Panc1 (cell line): ENCODE measurements at regions not wholly inside any gene's neighbourhood (a gene's known extent, or its start where the extent isn't known, plus 50 kb on each side); places are given as distances from the start of the nearest gene placed in this dataset.

ENCODE experiments used
- CTCF ChIP-seq: fragments of 450-650 bp; IDR thresholded peaks from 2 replicates; pipeline ENCODE4 v1.5.1; 2017; ENCODE audit warnings: mild to moderate bottlenecking
- REST ChIP-seq, 2 experiments: IDR thresholded peaks; 2 replicates each; pipeline ENCODE4 v1.6.1; 2011 to 2012; ENCODE audit warnings: low read depth in 2 of 2, control low read depth in 1 of 2, low read length in 1 of 2, mild to moderate bottlenecking in 1 of 2, moderate library complexity in 1 of 2; ENCODE audit not compliant: insufficient read depth in 1 of 2

DNA sequence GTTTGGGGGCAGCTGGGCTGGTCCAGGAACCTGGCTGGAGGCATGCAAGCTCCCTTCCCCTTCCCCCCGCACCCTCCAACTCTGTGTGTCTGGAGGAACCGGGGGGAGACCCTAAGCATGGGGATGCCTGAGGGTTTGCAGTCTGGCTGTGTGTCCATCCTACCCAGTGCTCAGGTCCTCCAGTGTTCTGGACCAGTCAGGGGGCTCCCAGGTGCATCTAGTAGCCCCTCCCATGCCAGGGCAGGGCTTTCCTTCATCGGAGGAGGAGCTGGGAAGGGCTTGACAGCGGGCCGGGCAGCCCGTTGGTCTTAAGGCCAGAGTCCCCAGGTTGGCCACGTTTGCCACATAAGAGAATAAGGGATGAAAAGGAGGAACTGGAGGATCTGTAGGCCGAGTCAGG is 62.6 kb upstream of the IGFBPL1 start:
- TF ChIP-seq REST (IDR thresholded peaks at IDR 0.05; ENCODE audit: insufficient read depth in 1 of 2, low read depth in 2 of 2, low read length in 1 of 2) (no peak), CTCF (no peak)
